SK-N-SH (cell line): ENCODE measurements at regions not wholly inside any gene's neighbourhood (a gene's known extent, or its start where the extent isn't known, plus 50 kb on each side); places are given as distances from the start of the nearest gene placed in this dataset.
A peak's percentile ranks its signal among the peaks of the same experiment; 100 is the strongest.

Experiments used
- CTCF ChIA-PET: fragments of 300-600, 350-600 bp; formaldehyde crosslinking; extraction: SDS; loops from one replicate; lab custom pipeline; 2021; lab: Yijun Ruan, JAX
- POLR2A ChIA-PET: fragments of 350-600 bp; sonication (Branson Sonifier 250); formaldehyde crosslinking; extraction: SDS; loops from one replicate; lab custom pipeline; 2020; ENCODE audit warnings: antibody characterized with exemption, inconsistent platforms; lab: Yijun Ruan, JAX
- DNase-seq: peaks from one replicate; pipeline ENCODE4 v3.0.0; 2012
- H2AFZ ChIP-seq: fragments of 200-600 bp; sonication (generic); 2 replicates; pipeline ENCODE4 v1.8.1; 2016; ENCODE audit warnings: antibody characterized with exemption, mild to moderate bottlenecking, low read depth
- H3F3A ChIP-seq: fragments of 200-600 bp; sonication (generic); replicated peaks from 2 replicates; pipeline ENCODE3; 2016; ENCODE audit warnings: antibody characterized with exemption, mild to moderate bottlenecking; ENCODE audit not compliant: insufficient read depth
- H3K27ac ChIP-seq, 2 experiments: fragments of 200-500 bp in 1 of 2; fragments of 200-600 bp in 1 of 2; sonication (Bioruptor generic) in 1 of 2; sonication (generic), shearing (Covaris generic) in 1 of 2; 2 replicates each; pipeline versions ENCODE4 v1.5.1 to v1.6.1; 2014 to 2016; ENCODE audit warnings: low read depth in 2 of 2, inconsistent platforms in 1 of 2, low read length in 1 of 2, mild to moderate bottlenecking in 1 of 2, mixed read lengths in 1 of 2
- H3K27me3 ChIP-seq: fragments of 200-600 bp; sonication (generic), shearing (Covaris generic); 2 replicates; pipeline ENCODE4 v1.6.1; 2016; ENCODE audit warnings: mixed run types; ENCODE audit not compliant: insufficient read depth
- H3K36me3 ChIP-seq, 2 experiments: fragments of 200-500 bp in 1 of 2; fragments of 200-600 bp in 1 of 2; sonication (Bioruptor generic) in 1 of 2; sonication (generic) in 1 of 2; replicated peaks in 1 of 2; 2 replicates each; pipeline versions ENCODE3 to v1.5.1; 2014 to 2016; ENCODE audit warnings: low read length in 1 of 2, mild to moderate bottlenecking in 1 of 2; ENCODE audit not compliant: insufficient read depth in 2 of 2, control insufficient read depth in 1 of 2
- H3K4me1 ChIP-seq, 2 experiments: fragments of 200-500 bp in 1 of 2; fragments of 200-600 bp in 1 of 2; sonication (Bioruptor generic) in 1 of 2; sonication (generic), shearing (Covaris generic) in 1 of 2; 2 replicates each; pipeline versions ENCODE4 v1.5.1 to v1.6.1; 2014 to 2016; ENCODE audit warnings: low read depth in 1 of 2, low read length in 1 of 2, mixed run types in 1 of 2; ENCODE audit not compliant: insufficient read depth in 2 of 2, control insufficient read depth in 1 of 2
- H3K4me2 ChIP-seq: fragments of 200-600 bp; sonication (generic), shearing (Covaris generic); 2 replicates; pipeline ENCODE4 v1.6.1; 2017; ENCODE audit warnings: mixed run types
- H3K4me3 ChIP-seq, 2 experiments: fragments of 200-500 bp in 1 of 2; fragments of 200-600 bp in 1 of 2; sonication (Bioruptor generic) in 1 of 2; sonication (generic), shearing (Covaris generic) in 1 of 2; 2 replicates each; pipeline versions ENCODE4 v1.5.1 to v1.8.1; 2014 to 2016; ENCODE audit warnings: low read depth in 2 of 2, inconsistent platforms in 1 of 2, low read length in 1 of 2, mild to moderate bottlenecking in 1 of 2, mixed read lengths in 1 of 2, moderate library complexity in 1 of 2
- H3K79me2 ChIP-seq: fragments of 200-600 bp; sonication (generic); 2 replicates; pipeline ENCODE4 v1.8.1; 2017; ENCODE audit warnings: mild to moderate bottlenecking; ENCODE audit not compliant: insufficient read depth
- H3K9ac ChIP-seq: fragments of 200-600 bp; sonication (generic); 2 replicates; pipeline ENCODE4 v1.6.1; 2017; ENCODE audit warnings: mixed run types
- H3K9me2 ChIP-seq: fragments of 200-600 bp; sonication (generic); 2 replicates; pipeline ENCODE4 v1.6.1; 2017; ENCODE audit warnings: mixed run types
- H3K9me3 ChIP-seq: fragments of 200-600 bp; sonication (generic); 2 replicates; pipeline ENCODE4 v1.6.1; 2017; ENCODE audit warnings: mixed run types, mild to moderate bottlenecking, moderate library complexity
- H4K20me1 ChIP-seq: fragments of 200-600 bp; sonication (generic); 2 replicates; pipeline ENCODE4 v1.6.1; 2017; ENCODE audit warnings: mild to moderate bottlenecking, mixed run types; ENCODE audit not compliant: insufficient read depth
- EP300 ChIP-seq, 2 experiments: IDR thresholded peaks; 2 replicates each; pipeline versions ENCODE4 v1.4.0 to v1.6.1; 2012; ENCODE audit warnings: borderline replicate concordance in 1 of 2, low read depth in 1 of 2, low read length in 1 of 2
- FOSL2 ChIP-seq: IDR thresholded peaks from 2 replicates; pipeline ENCODE4 v1.4.0; 2012; ENCODE audit warnings: low read depth, mild to moderate bottlenecking, moderate library complexity, borderline replicate concordance
- GABPA ChIP-seq: IDR thresholded peaks from 2 replicates; pipeline ENCODE4 v1.4.0; 2012; ENCODE audit warnings: low read depth, mild to moderate bottlenecking
- JUND ChIP-seq: IDR thresholded peaks from 2 replicates; pipeline ENCODE4 v1.4.0; 2012
- MEF2A ChIP-seq: IDR thresholded peaks from 2 replicates; pipeline ENCODE4 v1.4.0; 2012; ENCODE audit warnings: low read depth, borderline replicate concordance
- MXI1 ChIP-seq: IDR thresholded peaks from 2 replicates; pipeline ENCODE4 v1.6.1; 2012; ENCODE audit warnings: mild to moderate bottlenecking, low read depth, low read length, improper control_type of control experiment
- NFIC ChIP-seq: IDR thresholded peaks from 2 replicates; pipeline ENCODE4 v1.4.0; 2012; ENCODE audit warnings: borderline replicate concordance
- RCOR1 ChIP-seq: fragments of 150-350 bp; IDR thresholded peaks from 2 replicates; pipeline ENCODE4 v1.6.1; 2017; ENCODE audit warnings: antibody characterized with exemption, low read length
- SIN3A ChIP-seq: IDR thresholded peaks from 2 replicates; pipeline ENCODE4 v1.6.1; 2012; ENCODE audit warnings: low read depth, mild to moderate bottlenecking, low read length, moderate library complexity, borderline replicate concordance
- TAF1 ChIP-seq: IDR thresholded peaks from 2 replicates; pipeline ENCODE4 v1.6.1; 2012; ENCODE audit warnings: low read depth, mild to moderate bottlenecking, low read length, moderate library complexity, borderline replicate concordance
- TCF12 ChIP-seq: IDR thresholded peaks from 2 replicates; pipeline ENCODE4 v1.4.0; 2012
- TEAD4 ChIP-seq: IDR thresholded peaks from 2 replicates; pipeline ENCODE4 v1.4.0; 2012; ENCODE audit warnings: mild to moderate bottlenecking, borderline replicate concordance; ENCODE audit not compliant: insufficient read depth
- YY1 ChIP-seq: IDR thresholded peaks from 2 replicates; pipeline ENCODE4 v1.4.0; 2012; ENCODE audit warnings: low read depth, mild to moderate bottlenecking
- WGBS: methylation state at CpG from one replicate; pipeline ENCODE4 v1.1.6; 2017; ENCODE audit warnings: low lambda C conversion rate; 5-methylcytosine and 5-hydroxymethylcytosine counted together
- TF ChIP-seq, protein P1 (sequence below): IDR thresholded peaks from 2 replicates; pipeline ENCODE4 v1.4.0; 2012; ENCODE audit warnings: low read depth
- TF ChIP-seq, protein P2 (sequence below): fragments of 200-600 bp; sonication (generic); IDR thresholded peaks from 2 replicates; pipeline ENCODE4 v1.6.1; 2017; ENCODE audit warnings: antibody characterized with exemption, mild to moderate bottlenecking, moderate library complexity

DNA sequence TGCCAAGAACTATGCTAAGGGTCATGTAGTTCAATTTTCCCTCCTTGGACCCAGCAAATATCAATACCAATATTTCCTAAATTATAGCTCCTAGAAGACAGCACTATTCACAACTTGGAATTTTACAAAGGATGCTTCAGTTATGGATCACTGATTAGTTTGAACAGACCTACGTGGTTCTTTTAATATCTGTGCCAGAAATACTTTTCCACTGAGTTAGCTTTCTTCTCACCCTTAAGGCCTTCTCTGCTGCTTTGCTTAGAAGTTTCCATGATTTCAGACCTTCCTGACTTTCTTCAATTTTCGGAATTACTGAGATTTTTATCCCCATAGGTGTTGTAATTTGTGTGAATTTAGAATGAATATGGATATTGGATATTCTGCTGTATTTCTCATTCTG, 380.4 kb downstream of the PSAT1 start:
- no peak overlapping the region for H3K4me3 ChIP-seq
- CTCF ChIA-PET: no interaction called here

DNA sequence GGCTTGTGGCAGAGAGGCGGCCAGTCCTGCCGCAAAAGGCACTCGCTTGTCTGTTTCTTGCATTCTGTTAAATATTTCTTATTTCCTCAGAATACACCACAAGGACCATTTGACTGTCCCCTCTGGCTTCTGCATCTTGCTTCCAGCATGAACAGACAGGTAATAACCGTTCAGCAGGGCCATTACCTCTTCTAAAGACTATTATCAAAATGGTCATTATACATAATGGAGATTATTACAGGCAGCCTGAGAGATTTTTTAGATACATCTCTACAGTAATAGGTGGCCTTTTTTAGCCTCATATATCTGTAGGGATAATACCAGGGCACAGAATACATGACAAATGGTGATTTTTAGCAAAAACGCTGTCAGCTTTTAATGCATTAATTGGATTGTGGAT, 382.0 kb downstream of the PSAT1 start:
- no peak for DNase-seq
- Histone ChIP-seq H2AFZ (no peak overlapping the region), H3K4me1 (peaks cover 0 to 8% of the 10 kb centered on the region in 2 experiments; a peak in 3 of 4 replicates), H3K4me2 (no peak overlapping the region), H3K4me3 (no peak overlapping the region), H3K27ac (no peak overlapping the region), H3F3A (peaks cover 16% of the 10 kb centered on the region), H3K36me3 (no peaks in the 10 kb centered on the region), H3K9ac (no peak overlapping the region), H4K20me1 (no peaks in the 10 kb centered on the region), H3K9me2 (no peaks in the 10 kb centered on the region), H3K79me2 (no peaks in the 10 kb centered on the region), H3K27me3 (no peaks in the 10 kb centered on the region), H3K9me3 (no peaks in the 10 kb centered on the region)
- POLR2A ChIA-PET: no interaction called here
- 89% methylated on average over 5 of the region's 5 CpGs for WGBS
- CTCF ChIA-PET: no interaction called here
- TF ChIP-seq JUND: no peak

More for the DNA sequence above, 380.4 kb downstream of the PSAT1 start:
- 33% methylated on average over 2 of the region's 2 CpGs for WGBS
- Histone ChIP-seq H3K9me3 (no peaks in the 10 kb centered on the region), H3K9ac (peak overlapping the region; percentile 23; the same call in 1 of the 2 replicates), H3K9me2 (no peaks in the 10 kb centered on the region), H3K4me2 (no peak overlapping the region), H4K20me1 (no peaks in the 10 kb centered on the region), H3K79me2 (no peaks in the 10 kb centered on the region), H2AFZ (peak overlapping the region; percentile 47; the same call in 1 of the 2 replicates), H3K36me3 (no peaks in the 10 kb centered on the region), H3K27me3 (no peaks in the 10 kb centered on the region), H3F3A (peaks cover 16% of the 10 kb centered on the region), H3K27ac (peak overlapping the region in 1 of 2 experiments; percentile 68; a peak in 3 of 4 replicates), H3K4me1 (peaks cover 0 to 8% of the 10 kb centered on the region in 2 experiments; a peak in 3 of 4 replicates)
- no peak for DNase-seq
- TF ChIP-seq SIN3A (no peak), JUND (0 out of 2 replicates have a peak, but pooled peaks have one; percentile 10), YY1 (no peak), TEAD4 (no peak), MEF2A (no peak), TCF12 (no peak), MXI1 (no peak), FOSL2 (no peak), TAF1 (no peak), RCOR1 (no peak), GABPA (no peak), EP300 (IDR thresholded peaks at IDR 0.05; ENCODE audit: borderline replicate concordance in 1 of 2, low read depth in 1 of 2, low read length in 1 of 2) (0 out of 4 replicates have a peak, but pooled peaks of 1 of the 2 experiments have one; percentile 15), NFIC (peak; percentile 49; the same call in 1 of the 2 replicates)
- TF ChIP-seq, protein P1, sequence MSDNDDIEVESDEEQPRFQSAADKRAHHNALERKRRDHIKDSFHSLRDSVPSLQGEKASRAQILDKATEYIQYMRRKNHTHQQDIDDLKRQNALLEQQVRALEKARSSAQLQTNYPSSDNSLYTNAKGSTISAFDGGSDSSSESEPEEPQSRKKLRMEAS: no peak
- TF ChIP-seq, protein P2, sequence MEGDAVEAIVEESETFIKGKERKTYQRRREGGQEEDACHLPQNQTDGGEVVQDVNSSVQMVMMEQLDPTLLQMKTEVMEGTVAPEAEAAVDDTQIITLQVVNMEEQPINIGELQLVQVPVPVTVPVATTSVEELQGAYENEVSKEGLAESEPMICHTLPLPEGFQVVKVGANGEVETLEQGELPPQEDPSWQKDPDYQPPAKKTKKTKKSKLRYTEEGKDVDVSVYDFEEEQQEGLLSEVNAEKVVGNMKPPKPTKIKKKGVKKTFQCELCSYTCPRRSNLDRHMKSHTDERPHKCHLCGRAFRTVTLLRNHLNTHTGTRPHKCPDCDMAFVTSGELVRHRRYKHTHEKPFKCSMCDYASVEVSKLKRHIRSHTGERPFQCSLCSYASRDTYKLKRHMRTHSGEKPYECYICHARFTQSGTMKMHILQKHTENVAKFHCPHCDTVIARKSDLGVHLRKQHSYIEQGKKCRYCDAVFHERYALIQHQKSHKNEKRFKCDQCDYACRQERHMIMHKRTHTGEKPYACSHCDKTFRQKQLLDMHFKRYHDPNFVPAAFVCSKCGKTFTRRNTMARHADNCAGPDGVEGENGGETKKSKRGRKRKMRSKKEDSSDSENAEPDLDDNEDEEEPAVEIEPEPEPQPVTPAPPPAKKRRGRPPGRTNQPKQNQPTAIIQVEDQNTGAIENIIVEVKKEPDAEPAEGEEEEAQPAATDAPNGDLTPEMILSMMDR: no peak
- POLR2A ChIA-PET: no interaction called here
